ENCODE measurements at regions not wholly inside any gene's neighbourhood (a gene's known extent, or its start where the extent isn't known, plus 50 kb on each side); places are given as distances from the start of the nearest gene placed in this dataset.

GRCh38 chrX:124747295-124747694 is 400.9 kb downstream of the SH2D1A start:
- TF ChIP-seq CTCF (IDR thresholded peaks at IDR 0.05), result no peak
- no peak for TF ChIP-seq EP300 (IDR thresholded peaks at IDR 0.05)
- no peak for TF ChIP-seq POLR2A (IDR thresholded peaks at IDR 0.05)
